Loucy (cell line): ENCODE measurements at regions not wholly inside any gene's neighbourhood (a gene's known extent, or its start where the extent isn't known, plus 50 kb on each side); places are given as distances from the start of the nearest gene placed in this dataset.

ENCODE experiments used
- H2AFZ ChIP-seq: fragments of 200-600 bp; sonication (generic); 2 replicates; pipeline ENCODE4 v1.6.0; 2016; ENCODE audit warnings: antibody characterized with exemption, mild to moderate bottlenecking, low read length, moderate library complexity
- H3F3A ChIP-seq: fragments of 200-600 bp; 2 replicates; pipeline ENCODE4 v1.6.0; 2016; ENCODE audit warnings: antibody characterized with exemption, low read depth, mild to moderate bottlenecking
- H3K27me3 ChIP-seq: fragments of 200-600 bp; sonication (generic); 2 replicates; pipeline ENCODE4 v1.6.1; 2014; ENCODE audit warnings: low read length, mild to moderate bottlenecking; ENCODE audit not compliant: insufficient read depth, poor library complexity, severe bottlenecking
- H3K36me3 ChIP-seq: fragments of 200-600 bp; sonication (generic); 2 replicates; pipeline ENCODE4 v1.6.1; 2016; ENCODE audit warnings: low read length; ENCODE audit not compliant: insufficient read depth
- H3K4me1 ChIP-seq: fragments of 200-600 bp; sonication (generic); 2 replicates; pipeline ENCODE4 v1.5.1; 2014; ENCODE audit warnings: low read length, mild to moderate bottlenecking; ENCODE audit not compliant: insufficient read depth, poor library complexity, severe bottlenecking
- H3K4me2 ChIP-seq: fragments of 200-600 bp; sonication (generic); 2 replicates; pipeline ENCODE4 v1.6.0; 2014; ENCODE audit warnings: antibody characterized with exemption, low read length, low read depth, mild to moderate bottlenecking; ENCODE audit not compliant: poor library complexity, severe bottlenecking
- H3K4me3 ChIP-seq: fragments of 200-600 bp; sonication (generic); 2 replicates; pipeline ENCODE4 v1.5.1; 2014; ENCODE audit warnings: low read length, mild to moderate bottlenecking, mixed read lengths; ENCODE audit not compliant: poor library complexity, severe bottlenecking
- H3K79me2 ChIP-seq: fragments of 200-600 bp; sonication (generic); 2 replicates; pipeline ENCODE4 v1.6.1; 2014; ENCODE audit warnings: low read length; ENCODE audit not compliant: insufficient read depth
- H3K9ac ChIP-seq: fragments of 200-600 bp; sonication (generic); 2 replicates; pipeline ENCODE4 v1.6.0; 2014; ENCODE audit warnings: mild to moderate bottlenecking, low read depth, low read length, moderate library complexity; ENCODE audit not compliant: poor library complexity, severe bottlenecking
- H3K9me2 ChIP-seq: fragments of 200-600 bp; sonication (generic); replicated peaks from 2 replicates; pipeline ENCODE4 v1.6.1; 2016; ENCODE audit warnings: low read depth, low read length, mixed read lengths
- H3K9me3 ChIP-seq: fragments of 200-600 bp; sonication (generic); 2 replicates; pipeline ENCODE4 v1.6.1; 2014; ENCODE audit warnings: mild to moderate bottlenecking, antibody characterized with exemption, low read length, low read depth; ENCODE audit not compliant: insufficient read depth
- H4K20me1 ChIP-seq: fragments of 200-600 bp; sonication (generic); 2 replicates; pipeline ENCODE4 v1.6.0; 2014; ENCODE audit warnings: antibody characterized with exemption, low read length, mild to moderate bottlenecking; ENCODE audit not compliant: insufficient read depth, poor library complexity, severe bottlenecking
- CTCF ChIP-seq: fragments of 200-600 bp; sonication (generic); conservative IDR thresholded peaks from 2 replicates; pipeline ENCODE4 v1.5.1; 2014; ENCODE audit warnings: mild to moderate bottlenecking, antibody characterized with exemption, low read length
- EZH2phosphoT487 ChIP-seq: fragments of 200-600 bp; IDR thresholded peaks from 2 replicates; pipeline ENCODE4 v1.6.1; 2018; ENCODE audit warnings: antibody characterized with exemption, mild to moderate bottlenecking, moderate library complexity, borderline replicate concordance

DNA sequence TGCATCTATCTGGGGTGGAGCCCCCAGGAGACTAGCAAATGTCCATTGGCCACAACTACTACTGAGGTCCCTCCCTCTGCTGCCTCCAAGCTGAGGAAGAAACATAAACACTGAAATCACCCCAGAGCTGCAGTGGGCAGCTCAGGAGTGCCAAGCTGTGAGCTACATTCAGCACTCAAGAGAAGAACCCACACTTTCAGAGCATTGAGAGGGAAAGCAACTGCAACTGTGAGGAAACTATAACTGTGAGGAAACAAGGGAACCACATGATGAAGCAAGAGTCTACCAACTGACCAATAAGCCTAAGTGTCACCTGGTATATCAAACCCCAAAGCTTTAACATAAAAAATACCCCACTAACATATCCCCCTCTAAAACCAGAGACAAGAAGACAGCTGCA lies 373.5 kb upstream of the TACR3 start:
- Histone ChIP-seq H3K9ac (no peak overlapping the region), H3F3A (no peaks in the 10 kb centered on the region), H3K9me3 (peaks cover 4% of the 10 kb centered on the region; the same call in 1 of the 2 replicates), H3K4me1 (no peaks in the 10 kb centered on the region), H3K4me3 (no peak overlapping the region), H3K27me3 (no peaks in the 10 kb centered on the region), H3K79me2 (no peaks in the 10 kb centered on the region), H3K36me3 (no peaks in the 10 kb centered on the region), H3K4me2 (no peak overlapping the region), H2AFZ (no peak overlapping the region), H3K9me2 (no peaks in the 10 kb centered on the region), H4K20me1 (no peaks in the 10 kb centered on the region)
- TF ChIP-seq CTCF (no peak), EZH2phosphoT487 (no peak)

DNA sequence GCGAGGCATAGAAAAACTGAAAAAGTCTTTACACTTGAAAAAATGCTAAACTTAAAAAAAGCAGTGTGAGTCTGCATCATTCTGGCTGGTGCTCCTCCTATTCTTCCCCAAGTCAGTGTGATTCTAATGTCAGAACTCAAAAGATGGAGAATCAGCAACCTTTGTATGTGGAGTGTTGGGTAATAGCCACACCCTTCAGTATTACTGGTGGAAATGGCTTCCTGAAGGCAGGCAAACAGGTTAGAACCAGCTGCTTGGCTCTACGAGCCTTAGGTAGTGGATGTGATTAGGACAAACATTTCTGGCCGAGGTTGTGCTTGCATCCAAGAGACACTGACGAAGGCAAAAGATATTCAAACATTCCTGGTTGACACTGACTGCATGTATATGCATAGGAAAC lies 353.4 kb upstream of the TACR3 start:
- no peak overlapping the region for H2AFZ ChIP-seq
- no peaks in the 10 kb centered on the region for H3K4me1 ChIP-seq
- H3K4me2 ChIP-seq = no peak overlapping the region
- H3K9ac ChIP-seq = no peak overlapping the region
- H4K20me1 ChIP-seq = no peaks in the 10 kb centered on the region
- no peaks in the 10 kb centered on the region for H3F3A ChIP-seq
- no peaks in the 10 kb centered on the region for H3K36me3 ChIP-seq
- H3K79me2 ChIP-seq = no peaks in the 10 kb centered on the region
- no peak overlapping the region for H3K4me3 ChIP-seq
- H3K27me3 ChIP-seq = no peaks in the 10 kb centered on the region
- H3K9me3 ChIP-seq = no peaks in the 10 kb centered on the region
- no peak for TF ChIP-seq EZH2phosphoT487
- TF ChIP-seq CTCF = no peak
- no peaks in the 10 kb centered on the region for H3K9me2 ChIP-seq

- H3K4me2 ChIP-seq = no peak overlapping the region
- no peaks in the 10 kb centered on the region for H3K4me1 ChIP-seq
- H3F3A ChIP-seq = no peaks in the 10 kb centered on the region
Observed at GRCh38 chr4:104066533-104066932, 346.7 kb upstream of the TACR3 start.

More at GRCh38 chr4:104066533-104066932, 346.7 kb upstream of the TACR3 start:
- H3K9me3 ChIP-seq = no peaks in the 10 kb centered on the region
- H2AFZ ChIP-seq = no peak overlapping the region
- no peaks in the 10 kb centered on the region for H3K9me2 ChIP-seq
- TF ChIP-seq EZH2phosphoT487 = no peak
- TF ChIP-seq CTCF = no peak
- no peaks in the 10 kb centered on the region for H3K36me3 ChIP-seq
- no peak overlapping the region for H3K9ac ChIP-seq
- no peak overlapping the region for H3K4me3 ChIP-seq
- H3K27me3 ChIP-seq = no peaks in the 10 kb centered on the region
- no peaks in the 10 kb centered on the region for H3K79me2 ChIP-seq
- H4K20me1 ChIP-seq = no peaks in the 10 kb centered on the region
